ENCODE measurements at regions not wholly inside any gene's neighbourhood (a gene's known extent, or its start where the extent isn't known, plus 50 kb on each side); places are given as distances from the start of the nearest gene placed in this dataset.

DNA sequence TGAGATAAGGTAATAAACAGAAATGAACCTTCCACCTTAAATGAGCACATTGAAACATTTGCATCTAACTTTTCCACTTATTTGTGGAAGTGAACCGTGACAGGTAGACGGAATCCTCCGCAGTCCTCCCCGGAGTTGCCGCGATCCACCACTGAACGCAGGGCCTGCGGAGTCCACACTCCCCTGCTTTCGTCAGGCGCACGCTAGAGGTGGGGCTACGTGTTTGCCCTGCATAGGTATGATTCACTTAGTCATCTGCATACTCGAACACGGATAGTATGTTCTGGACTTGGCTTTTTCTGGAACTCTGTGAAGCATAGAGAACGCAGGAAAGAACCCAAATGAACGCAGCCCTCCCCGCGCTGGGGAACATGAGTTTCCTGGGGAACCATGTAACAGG is 272.8 kb upstream of the IRX4 start:
- TF ChIP-seq, protein P1, sequence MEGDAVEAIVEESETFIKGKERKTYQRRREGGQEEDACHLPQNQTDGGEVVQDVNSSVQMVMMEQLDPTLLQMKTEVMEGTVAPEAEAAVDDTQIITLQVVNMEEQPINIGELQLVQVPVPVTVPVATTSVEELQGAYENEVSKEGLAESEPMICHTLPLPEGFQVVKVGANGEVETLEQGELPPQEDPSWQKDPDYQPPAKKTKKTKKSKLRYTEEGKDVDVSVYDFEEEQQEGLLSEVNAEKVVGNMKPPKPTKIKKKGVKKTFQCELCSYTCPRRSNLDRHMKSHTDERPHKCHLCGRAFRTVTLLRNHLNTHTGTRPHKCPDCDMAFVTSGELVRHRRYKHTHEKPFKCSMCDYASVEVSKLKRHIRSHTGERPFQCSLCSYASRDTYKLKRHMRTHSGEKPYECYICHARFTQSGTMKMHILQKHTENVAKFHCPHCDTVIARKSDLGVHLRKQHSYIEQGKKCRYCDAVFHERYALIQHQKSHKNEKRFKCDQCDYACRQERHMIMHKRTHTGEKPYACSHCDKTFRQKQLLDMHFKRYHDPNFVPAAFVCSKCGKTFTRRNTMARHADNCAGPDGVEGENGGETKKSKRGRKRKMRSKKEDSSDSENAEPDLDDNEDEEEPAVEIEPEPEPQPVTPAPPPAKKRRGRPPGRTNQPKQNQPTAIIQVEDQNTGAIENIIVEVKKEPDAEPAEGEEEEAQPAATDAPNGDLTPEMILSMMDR (IDR thresholded peaks at IDR 0.05), result no peak
- no peak for TF ChIP-seq POLR2A (IDR thresholded peaks at IDR 0.05)
- no peak for TF ChIP-seq POLR2AphosphoS5 (IDR thresholded peaks at IDR 0.05)
- no peak for TF ChIP-seq EP300 (IDR thresholded peaks at IDR 0.05)
